ENCODE measurements at regions not wholly inside any gene's neighbourhood (a gene's known extent, or its start where the extent isn't known, plus 50 kb on each side); places are given as distances from the start of the nearest gene placed in this dataset.

GRCh38 chr2:30336978-30337841 lies 105.9 kb downstream of the LBH start:
- TF ChIP-seq EP300 (conservative IDR thresholded peaks at IDR 0.05; ENCODE audit: poor library complexity, severe bottlenecking) (no peak), EZH2 (IDR thresholded peaks at IDR 0.05; ENCODE audit: borderline replicate concordance, insufficient read depth, low read length, poor library complexity, severe bottlenecking) (no peak), POLR2AphosphoS5 (IDR thresholded peaks at IDR 0.05) (no peak), REST (IDR thresholded peaks at IDR 0.05; ENCODE audit: borderline replicate concordance) (no peak), TAF1 (IDR thresholded peaks at IDR 0.05; ENCODE audit: low read depth) (no peak), SMC3 (conservative IDR thresholded peaks at IDR 0.05; ENCODE audit: poor library complexity) (no peak)
- TF ChIP-seq, protein P1, sequence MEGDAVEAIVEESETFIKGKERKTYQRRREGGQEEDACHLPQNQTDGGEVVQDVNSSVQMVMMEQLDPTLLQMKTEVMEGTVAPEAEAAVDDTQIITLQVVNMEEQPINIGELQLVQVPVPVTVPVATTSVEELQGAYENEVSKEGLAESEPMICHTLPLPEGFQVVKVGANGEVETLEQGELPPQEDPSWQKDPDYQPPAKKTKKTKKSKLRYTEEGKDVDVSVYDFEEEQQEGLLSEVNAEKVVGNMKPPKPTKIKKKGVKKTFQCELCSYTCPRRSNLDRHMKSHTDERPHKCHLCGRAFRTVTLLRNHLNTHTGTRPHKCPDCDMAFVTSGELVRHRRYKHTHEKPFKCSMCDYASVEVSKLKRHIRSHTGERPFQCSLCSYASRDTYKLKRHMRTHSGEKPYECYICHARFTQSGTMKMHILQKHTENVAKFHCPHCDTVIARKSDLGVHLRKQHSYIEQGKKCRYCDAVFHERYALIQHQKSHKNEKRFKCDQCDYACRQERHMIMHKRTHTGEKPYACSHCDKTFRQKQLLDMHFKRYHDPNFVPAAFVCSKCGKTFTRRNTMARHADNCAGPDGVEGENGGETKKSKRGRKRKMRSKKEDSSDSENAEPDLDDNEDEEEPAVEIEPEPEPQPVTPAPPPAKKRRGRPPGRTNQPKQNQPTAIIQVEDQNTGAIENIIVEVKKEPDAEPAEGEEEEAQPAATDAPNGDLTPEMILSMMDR (IDR thresholded peaks at IDR 0.05; ENCODE audit: poor library complexity, severe bottlenecking) = no peak
